ENCODE measurements at regions not wholly inside any gene's neighbourhood (a gene's known extent, or its start where the extent isn't known, plus 50 kb on each side); places are given as distances from the start of the nearest gene placed in this dataset.

- DNase-seq (ENCODE audit: low read depth), result no peak
These were observed 277.6 kb upstream of the PHF14 start for GRCh38 chr7:10696064-10696463.

GRCh38 chr7:10703059-10703458 is 270.6 kb upstream of the PHF14 start:
- no peak for DNase-seq (ENCODE audit: low read depth)

GRCh38 chr7:10703981-10704380 is 269.7 kb upstream of the PHF14 start:
- DNase-seq (ENCODE audit: low read depth), result no peak

GRCh38 chr7:10704653-10705052 is 269.0 kb upstream of the PHF14 start:
- no peak for DNase-seq (ENCODE audit: low read depth)

- no peak for DNase-seq (ENCODE audit: low read depth)
These were observed 266.7 kb upstream of the PHF14 start for GRCh38 chr7:10706875-10707493.

GRCh38 chr7:10707519-10707918 is 266.2 kb upstream of the PHF14 start:
- no peak for DNase-seq (ENCODE audit: low read depth)

GRCh38 chr7:10708447-10708846 is 265.2 kb upstream of the PHF14 start:
- DNase-seq (ENCODE audit: low read depth), result no peak

- no peak for DNase-seq (ENCODE audit: low read depth)
These were observed 254.9 kb upstream of the PHF14 start for GRCh38 chr7:10718768-10719167.

GRCh38 chr7:10720042-10720441 is 253.6 kb upstream of the PHF14 start:
- no peak for DNase-seq (ENCODE audit: low read depth)

GRCh38 chr7:10721289-10721688 is 252.4 kb upstream of the PHF14 start:
- DNase-seq (ENCODE audit: low read depth), result no peak

- no peak for DNase-seq (ENCODE audit: low read depth)
These were observed 249.8 kb upstream of the PHF14 start for GRCh38 chr7:10723832-10724231.

- no peak for DNase-seq (ENCODE audit: low read depth)
These were observed 249.2 kb upstream of the PHF14 start for GRCh38 chr7:10724449-10724848.

- DNase-seq (ENCODE audit: low read depth), result no peak
These were observed 246.0 kb upstream of the PHF14 start for GRCh38 chr7:10727636-10728035.

- no peak for DNase-seq (ENCODE audit: low read depth)
These were observed 242.4 kb upstream of the PHF14 start for GRCh38 chr7:10731253-10731773.

GRCh38 chr7:10733747-10734146 is 239.9 kb upstream of the PHF14 start:
- DNase-seq (ENCODE audit: low read depth), result no peak

- no peak for DNase-seq (ENCODE audit: low read depth)
These were observed 239.1 kb upstream of the PHF14 start for GRCh38 chr7:10734595-10734994.

- no peak for DNase-seq (ENCODE audit: low read depth)
These were observed 234.3 kb upstream of the PHF14 start for GRCh38 chr7:10739401-10739800.

GRCh38 chr7:10740805-10741204 is 232.9 kb upstream of the PHF14 start:
- no peak for DNase-seq (ENCODE audit: low read depth)

GRCh38 chr7:10756981-10757380 is 216.7 kb upstream of the PHF14 start:
- no peak for DNase-seq (ENCODE audit: low read depth)

GRCh38 chr7:10759120-10759519 is 214.6 kb upstream of the PHF14 start:
- DNase-seq (ENCODE audit: low read depth), result no peak

- no peak for DNase-seq (ENCODE audit: low read depth)
These were observed 205.9 kb upstream of the PHF14 start for GRCh38 chr7:10767771-10768170.

- DNase-seq (ENCODE audit: low read depth), result no peak
These were observed 203.5 kb upstream of the PHF14 start for GRCh38 chr7:10770176-10770575.

GRCh38 chr7:10773430-10773829 is 200.2 kb upstream of the PHF14 start:
- no peak for DNase-seq (ENCODE audit: low read depth)
